CD8-positive, alpha-beta memory T cell (primary cell): ENCODE measurements at regions not wholly inside any gene's neighbourhood (a gene's known extent, or its start where the extent isn't known, plus 50 kb on each side); places are given as distances from the start of the nearest gene placed in this dataset.

ENCODE experiments used
- CTCF ChIA-PET: fragments of 350-600 bp; sonication (Branson Sonifier 250); formaldehyde crosslinking; loops from one replicate; lab custom pipeline; 2021; ENCODE audit warnings: antibody characterized with exemption; lab: Charles Lee
- POLR2A ChIA-PET: fragments of 350-600 bp; sonication (Branson Sonifier 250); formaldehyde crosslinking; loops from one replicate; lab custom pipeline; 2021; ENCODE audit warnings: antibody characterized with exemption; lab: Charles Lee
- DNase-seq, 5 donors: peaks; one replicate each; pipeline versions ENCODE4 v3.0.0 to v3.0.0-alpha.2; 2020 to 2022; ENCODE audit warnings: mixed read lengths in 1 of 5
- H3K27ac ChIP-seq: one replicate; pipeline ENCODE4 v1.7.0; 2013; ENCODE audit warnings: low read depth, mild to moderate bottlenecking, low read length, moderate library complexity
- H3K27me3 ChIP-seq: 2 replicates; pipeline ENCODE4 v1.7.0; 2013; ENCODE audit warnings: low read length, mild to moderate bottlenecking; ENCODE audit not compliant: insufficient read depth, poor library complexity, severe bottlenecking
- H3K36me3 ChIP-seq: 2 replicates; pipeline ENCODE4 v1.7.0; 2013; ENCODE audit warnings: mild to moderate bottlenecking, low read length, moderate library complexity; ENCODE audit not compliant: insufficient read depth
- H3K4me1 ChIP-seq: 2 replicates; pipeline ENCODE4 v1.7.0; 2013; ENCODE audit warnings: mild to moderate bottlenecking, low read length, moderate library complexity; ENCODE audit not compliant: insufficient read depth
- H3K4me3 ChIP-seq: 2 replicates; pipeline ENCODE4 v1.7.0; 2013; ENCODE audit warnings: mild to moderate bottlenecking, low read length
- H3K9me3 ChIP-seq: 2 replicates; pipeline ENCODE4 v1.7.0; 2013; ENCODE audit warnings: mild to moderate bottlenecking, low read length
- H3K27ac Mint-ChIP-seq, 8 donors: one replicate each; pipeline ENCODE4 v1.8.0; 2020 to 2021; ENCODE audit warnings: mixed read lengths in 8 of 8, mild to moderate bottlenecking in 6 of 8, inconsistent platforms in 3 of 8, moderate library complexity in 3 of 8
- H3K27me3 Mint-ChIP-seq, 2 donors: one replicate each; pipeline ENCODE4 v1.8.0; 2020 to 2021; ENCODE audit warnings: mixed read lengths in 2 of 2, mild to moderate bottlenecking in 1 of 2, moderate library complexity in 1 of 2
- H3K36me3 Mint-ChIP-seq, 3 donors: one replicate each; pipeline ENCODE4 v1.8.0; 2020 to 2021; ENCODE audit warnings: mixed read lengths in 3 of 3, inconsistent platforms in 1 of 3, mild to moderate bottlenecking in 1 of 3
- H3K4me1 Mint-ChIP-seq, 3 donors: one replicate each; pipeline ENCODE4 v1.8.0; 2020 to 2021; ENCODE audit warnings: mixed read lengths in 3 of 3, inconsistent platforms in 1 of 3, mild to moderate bottlenecking in 1 of 3
- H3K4me3 Mint-ChIP-seq, 7 donors: one replicate each; pipeline ENCODE4 v1.8.0; 2020 to 2021; ENCODE audit warnings: mixed read lengths in 7 of 7, mild to moderate bottlenecking in 6 of 7, moderate library complexity in 4 of 7, inconsistent platforms in 2 of 7
- H3K9me3 Mint-ChIP-seq, 5 donors: one replicate each; pipeline ENCODE4 v1.8.0; 2020 to 2022; ENCODE audit warnings: mixed read lengths in 5 of 5, mild to moderate bottlenecking in 3 of 5, moderate library complexity in 2 of 5, inconsistent platforms in 1 of 5

- Histone ChIP-seq H3K4me3 (no peak overlapping the region), H3K27me3 (no peaks in the 10 kb centered on the region), H3K36me3 (no peaks in the 10 kb centered on the region), H3K9me3 (no peaks in the 10 kb centered on the region), H3K4me1 (no peaks in the 10 kb centered on the region), H3K27ac (no peak overlapping the region)
- DNase-seq, result no peak
- no peaks in the 10 kb centered on the region for H3K4me1 Mint-ChIP-seq
- H3K27me3 Mint-ChIP-seq, result peaks cover 0 to 2% of the 10 kb centered on the region in 2 donors
- no peak overlapping the region for H3K4me3 Mint-ChIP-seq
- H3K9me3 Mint-ChIP-seq, result peaks cover 6 to 19% (median 9%) of the 10 kb centered on the region in 5 donors
- no peak overlapping the region for H3K27ac Mint-ChIP-seq
- ChIA-PET CTCF (no interaction called here), POLR2A (no interaction called here)
- no peaks in the 10 kb centered on the region for H3K36me3 Mint-ChIP-seq
Observed at GRCh38 chr7:8988267-8988666, 554.9 kb downstream of the NXPH1 start.

- Mint-ChIP-seq H3K36me3 (no peaks in the 10 kb centered on the region), H3K27me3 (no peaks in the 10 kb centered on the region), H3K27ac (no peak overlapping the region), H3K4me1 (no peaks in the 10 kb centered on the region), H3K4me3 (no peak overlapping the region), H3K9me3 (peaks cover 12 to 32% (median 15%) of the 10 kb centered on the region in 5 donors)
- no peak overlapping the region for H3K27ac ChIP-seq
- H3K27me3 ChIP-seq, result no peaks in the 10 kb centered on the region
- H3K4me1 ChIP-seq, result no peaks in the 10 kb centered on the region
- no peaks in the 10 kb centered on the region for H3K36me3 ChIP-seq
- ChIA-PET POLR2A (no interaction called here), CTCF (no interaction called here)
- H3K9me3 ChIP-seq, result no peaks in the 10 kb centered on the region
- no peak for DNase-seq
- H3K4me3 ChIP-seq, result no peak overlapping the region
Observed at GRCh38 chr7:8991159-8991558, 557.8 kb downstream of the NXPH1 start.

- Histone ChIP-seq H3K4me3 (no peak overlapping the region), H3K4me1 (no peaks in the 10 kb centered on the region), H3K27me3 (no peaks in the 10 kb centered on the region), H3K36me3 (no peaks in the 10 kb centered on the region), H3K27ac (no peak overlapping the region), H3K9me3 (no peaks in the 10 kb centered on the region)
- Mint-ChIP-seq H3K27ac (no peak overlapping the region), H3K4me1 (no peaks in the 10 kb centered on the region), H3K27me3 (no peaks in the 10 kb centered on the region), H3K4me3 (no peak overlapping the region), H3K36me3 (no peaks in the 10 kb centered on the region), H3K9me3 (peaks cover 2 to 39% (median 9%) of the 10 kb centered on the region in 5 donors)
- CTCF ChIA-PET, result no interaction called here
- no peak for DNase-seq
- POLR2A ChIA-PET, result no interaction called here
Observed at GRCh38 chr7:8998762-8999161, 565.4 kb downstream of the NXPH1 start.

GRCh38 chr7:9013940-9014339, 580.5 kb downstream of the NXPH1 start:
- ChIA-PET POLR2A (no interaction called here), CTCF (no interaction called here)
- no peaks in the 10 kb centered on the region for H3K4me1 Mint-ChIP-seq
- H3K36me3 Mint-ChIP-seq, result no peaks in the 10 kb centered on the region
- Histone ChIP-seq H3K9me3 (no peaks in the 10 kb centered on the region), H3K27ac (no peak overlapping the region), H3K27me3 (no peaks in the 10 kb centered on the region), H3K4me3 (no peak overlapping the region), H3K36me3 (no peaks in the 10 kb centered on the region), H3K4me1 (no peaks in the 10 kb centered on the region)
- no peak overlapping the region for H3K27ac Mint-ChIP-seq
- peaks cover 0 to 2% of the 10 kb centered on the region in 2 donors for H3K27me3 Mint-ChIP-seq
- H3K4me3 Mint-ChIP-seq, result no peak overlapping the region
- H3K9me3 Mint-ChIP-seq, result peaks cover 4 to 32% (median 9%) of the 10 kb centered on the region in 5 donors
- DNase-seq, result no peak

GRCh38 chr7:9017286-9017685, 583.9 kb downstream of the NXPH1 start:
- no peak overlapping the region for H3K27ac Mint-ChIP-seq
- H3K4me1 ChIP-seq, result no peaks in the 10 kb centered on the region
- no peak for DNase-seq
- no peak overlapping the region for H3K4me3 Mint-ChIP-seq
- peaks cover 6 to 29% (median 17%) of the 10 kb centered on the region in 5 donors for H3K9me3 Mint-ChIP-seq
- no peaks in the 10 kb centered on the region for H3K27me3 ChIP-seq
- H3K4me1 Mint-ChIP-seq, result no peaks in the 10 kb centered on the region
- H3K36me3 Mint-ChIP-seq, result no peaks in the 10 kb centered on the region
- H3K36me3 ChIP-seq, result no peaks in the 10 kb centered on the region
- peaks cover 0 to 2% of the 10 kb centered on the region in 2 donors for H3K27me3 Mint-ChIP-seq
- no peak overlapping the region for H3K4me3 ChIP-seq
- CTCF ChIA-PET, result no interaction called here
- no peak overlapping the region for H3K27ac ChIP-seq
- no peaks in the 10 kb centered on the region for H3K9me3 ChIP-seq
- POLR2A ChIA-PET, result no interaction called here

- H3K27ac ChIP-seq, result no peak overlapping the region
- H3K36me3 Mint-ChIP-seq, result no peaks in the 10 kb centered on the region
- H3K9me3 ChIP-seq, result no peaks in the 10 kb centered on the region
- H3K4me3 Mint-ChIP-seq, result no peak overlapping the region
- POLR2A ChIA-PET, result no interaction called here
- no peaks in the 10 kb centered on the region for H3K4me1 Mint-ChIP-seq
- no peaks in the 10 kb centered on the region for H3K27me3 Mint-ChIP-seq
- H3K27me3 ChIP-seq, result no peaks in the 10 kb centered on the region
- no peak for DNase-seq
- H3K4me1 ChIP-seq, result no peaks in the 10 kb centered on the region
- H3K9me3 Mint-ChIP-seq, result peaks cover 8 to 33% (median 13%) of the 10 kb centered on the region in 5 donors
- CTCF ChIA-PET, result no interaction called here
- no peak overlapping the region for H3K27ac Mint-ChIP-seq
- no peak overlapping the region for H3K4me3 ChIP-seq
- no peaks in the 10 kb centered on the region for H3K36me3 ChIP-seq
Observed at GRCh38 chr7:9022456-9022855, 589.0 kb downstream of the NXPH1 start.

- Mint-ChIP-seq H3K4me3 (no peak overlapping the region), H3K27me3 (no peaks in the 10 kb centered on the region), H3K9me3 (peaks cover 8 to 40% (median 10%) of the 10 kb centered on the region in 5 donors), H3K27ac (no peak overlapping the region), H3K4me1 (no peaks in the 10 kb centered on the region), H3K36me3 (no peaks in the 10 kb centered on the region)
- no peaks in the 10 kb centered on the region for H3K9me3 ChIP-seq
- POLR2A ChIA-PET, result no interaction called here
- no peak overlapping the region for H3K27ac ChIP-seq
- no peaks in the 10 kb centered on the region for H3K36me3 ChIP-seq
- no peak for DNase-seq
- no peaks in the 10 kb centered on the region for H3K4me1 ChIP-seq
- no peaks in the 10 kb centered on the region for H3K27me3 ChIP-seq
- no peak overlapping the region for H3K4me3 ChIP-seq
- CTCF ChIA-PET, result no interaction called here
Observed at GRCh38 chr7:9023675-9024294, 590.4 kb downstream of the NXPH1 start.

GRCh38 chr7:9026121-9026520, 592.7 kb downstream of the NXPH1 start:
- Mint-ChIP-seq H3K36me3 (no peaks in the 10 kb centered on the region), H3K27me3 (no peaks in the 10 kb centered on the region), H3K9me3 (peaks cover 4 to 38% (median 9%) of the 10 kb centered on the region in 5 donors), H3K4me3 (no peak overlapping the region), H3K4me1 (no peaks in the 10 kb centered on the region), H3K27ac (no peak overlapping the region)
- no peak overlapping the region for H3K27ac ChIP-seq
- POLR2A ChIA-PET, result no interaction called here
- no peaks in the 10 kb centered on the region for H3K27me3 ChIP-seq
- DNase-seq, result no peak
- H3K4me3 ChIP-seq, result no peak overlapping the region
- H3K9me3 ChIP-seq, result no peaks in the 10 kb centered on the region
- no peaks in the 10 kb centered on the region for H3K4me1 ChIP-seq
- CTCF ChIA-PET, result no interaction called here
- H3K36me3 ChIP-seq, result no peaks in the 10 kb centered on the region
